ENCODE measurements at regions not wholly inside any gene's neighbourhood (a gene's known extent, or its start where the extent isn't known, plus 50 kb on each side); places are given as distances from the start of the nearest gene placed in this dataset.
"Not testable (repeated sequence)": the region's sequence is repeated elsewhere in the genome, so short reads cannot be mapped to it uniquely, and the experiment has no call there.

DNA sequence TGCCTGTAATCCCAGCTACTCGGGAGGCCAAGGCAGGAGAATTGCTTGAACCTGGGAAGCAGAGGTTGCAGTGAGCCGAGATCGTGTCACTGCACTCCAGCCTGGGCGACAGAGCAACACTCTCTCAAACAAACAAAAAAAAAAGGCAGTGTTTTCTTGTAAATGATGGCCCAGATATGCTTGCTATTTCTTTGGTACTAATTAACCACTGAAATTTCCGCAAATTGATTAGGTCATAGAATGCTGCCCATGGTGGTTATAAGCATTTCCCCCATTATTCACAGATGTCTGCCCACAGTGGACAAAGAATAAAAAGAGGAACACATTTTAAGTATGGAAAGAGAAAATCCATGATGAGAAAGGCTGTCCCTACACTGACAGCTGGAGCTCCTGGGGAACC is 49.9 kb upstream of the DAAM1 start:
- TF ChIP-seq, protein P1, sequence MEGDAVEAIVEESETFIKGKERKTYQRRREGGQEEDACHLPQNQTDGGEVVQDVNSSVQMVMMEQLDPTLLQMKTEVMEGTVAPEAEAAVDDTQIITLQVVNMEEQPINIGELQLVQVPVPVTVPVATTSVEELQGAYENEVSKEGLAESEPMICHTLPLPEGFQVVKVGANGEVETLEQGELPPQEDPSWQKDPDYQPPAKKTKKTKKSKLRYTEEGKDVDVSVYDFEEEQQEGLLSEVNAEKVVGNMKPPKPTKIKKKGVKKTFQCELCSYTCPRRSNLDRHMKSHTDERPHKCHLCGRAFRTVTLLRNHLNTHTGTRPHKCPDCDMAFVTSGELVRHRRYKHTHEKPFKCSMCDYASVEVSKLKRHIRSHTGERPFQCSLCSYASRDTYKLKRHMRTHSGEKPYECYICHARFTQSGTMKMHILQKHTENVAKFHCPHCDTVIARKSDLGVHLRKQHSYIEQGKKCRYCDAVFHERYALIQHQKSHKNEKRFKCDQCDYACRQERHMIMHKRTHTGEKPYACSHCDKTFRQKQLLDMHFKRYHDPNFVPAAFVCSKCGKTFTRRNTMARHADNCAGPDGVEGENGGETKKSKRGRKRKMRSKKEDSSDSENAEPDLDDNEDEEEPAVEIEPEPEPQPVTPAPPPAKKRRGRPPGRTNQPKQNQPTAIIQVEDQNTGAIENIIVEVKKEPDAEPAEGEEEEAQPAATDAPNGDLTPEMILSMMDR (IDR thresholded peaks at IDR 0.05), result not testable (repeated sequence)
- not testable (repeated sequence) for TF ChIP-seq POLR2AphosphoS5, POLR2A (IDR thresholded peaks at IDR 0.05)

Data from prostate gland (tissue), 2 donors.